SK-N-DZ (cell line): ENCODE measurements at regions not wholly inside any gene's neighbourhood (a gene's known extent, or its start where the extent isn't known, plus 50 kb on each side); places are given as distances from the start of the nearest gene placed in this dataset.

Experiments
- DNase-seq: peaks from one replicate; pipeline ENCODE4 v3.0.0-alpha.2; 2015; ENCODE audit warnings: low spot score
- small RNA-seq, 2 experiments: library from RNA; depleted of rRNA; stranded (forward); fragments of <200 nt; gene quantifications; one replicate each; pipeline ENCODE3, GENCODE V24; 2014

DNA sequence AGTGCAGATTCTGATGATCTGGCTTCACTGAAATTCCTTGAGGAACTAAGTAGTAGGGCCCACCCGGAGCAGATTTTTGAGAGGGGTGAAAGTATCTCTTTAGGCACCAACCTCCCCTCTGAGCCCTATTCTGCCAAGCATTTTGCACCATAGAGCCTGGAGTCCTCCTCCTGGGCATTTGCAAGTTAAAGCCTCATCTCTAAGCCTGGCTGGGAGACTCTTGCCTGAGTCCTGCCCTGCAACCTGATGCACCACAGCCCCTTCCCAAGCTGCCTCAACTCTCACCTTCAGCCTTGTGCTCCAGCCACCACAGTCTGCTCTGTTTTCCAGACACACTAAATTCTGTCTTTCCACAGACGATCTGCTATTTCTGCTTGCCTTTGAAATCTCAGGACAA, 79.6 kb upstream of the PKDCC start:
- no peak for DNase-seq

GRCh38 chr2:41970988-41971660, 76.7 kb upstream of the PKDCC start:
- DNase-seq = no peak

GRCh38 chr2:41972179-41972578, 75.6 kb upstream of the PKDCC start:
- DNase-seq = no peak

- no peak for DNase-seq
Measured at GRCh38 chr2:41972819-41973218, 75.0 kb upstream of the PKDCC start.

DNA sequence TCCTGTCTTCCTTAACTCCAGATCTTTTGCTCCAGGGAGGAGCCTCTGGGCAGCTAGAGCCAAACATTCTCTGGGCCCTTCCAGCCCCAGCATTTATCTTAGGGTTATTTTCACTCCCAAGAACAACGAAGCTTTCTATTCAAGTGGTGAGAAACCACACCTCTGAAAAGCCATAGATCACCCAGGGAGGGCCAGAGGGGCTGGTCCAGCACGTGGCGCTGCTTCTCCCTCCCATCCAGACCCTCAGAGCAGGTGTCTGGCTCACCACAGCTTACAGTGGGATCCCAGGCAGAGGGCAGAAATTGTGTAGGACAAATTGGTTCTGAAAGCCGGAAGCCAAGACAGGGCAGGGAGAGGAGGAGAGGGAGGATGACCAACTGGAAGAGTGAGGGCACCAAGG, 74.0 kb upstream of the PKDCC start:
- DNase-seq = no peak

DNA sequence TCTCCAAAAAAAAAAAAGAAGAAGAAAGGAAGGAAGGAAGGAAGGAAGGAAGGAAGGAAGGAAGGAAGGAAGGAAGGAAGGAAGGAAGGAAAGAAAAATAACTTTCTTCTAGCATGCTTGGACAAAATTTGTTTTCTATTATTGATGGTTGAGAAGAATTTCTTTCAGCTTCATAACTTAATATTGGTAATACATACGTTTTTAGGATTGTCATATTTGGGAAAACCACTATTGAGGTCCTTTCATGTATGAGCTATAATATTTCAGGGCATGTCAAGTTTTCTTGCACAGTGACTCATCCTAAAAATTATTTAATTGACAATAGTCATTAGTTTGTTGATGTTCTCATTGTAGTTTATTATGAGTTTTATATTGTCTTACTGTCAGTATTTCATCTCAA, 66.4 kb upstream of the PKDCC start:
- no peak for DNase-seq

DNA sequence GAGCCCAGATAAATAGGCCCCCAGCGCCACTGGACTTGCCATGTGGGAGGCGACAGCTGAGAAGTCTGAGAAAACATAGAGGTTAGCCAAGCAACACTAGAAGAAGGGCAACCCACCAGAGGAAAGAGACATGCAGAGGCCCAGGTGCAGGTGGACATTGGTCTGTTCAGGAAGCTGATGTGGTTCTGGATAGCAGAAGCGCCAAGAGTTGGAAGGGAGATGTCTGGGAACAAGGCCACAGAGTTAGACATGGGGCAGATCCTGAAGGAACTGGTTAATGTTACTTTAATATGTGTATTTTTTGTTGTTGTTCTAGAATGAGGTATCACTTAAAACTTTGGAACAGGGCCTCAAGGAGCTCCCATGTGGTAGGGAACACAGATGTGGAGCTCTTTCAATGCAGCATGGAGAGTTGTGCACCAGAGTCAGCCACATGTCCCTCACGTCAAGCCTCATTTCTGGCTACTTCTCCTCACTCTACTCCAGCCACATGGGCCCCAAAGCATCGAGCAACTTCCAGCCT, 62.2 kb upstream of the PKDCC start:
- no peak for DNase-seq

DNA sequence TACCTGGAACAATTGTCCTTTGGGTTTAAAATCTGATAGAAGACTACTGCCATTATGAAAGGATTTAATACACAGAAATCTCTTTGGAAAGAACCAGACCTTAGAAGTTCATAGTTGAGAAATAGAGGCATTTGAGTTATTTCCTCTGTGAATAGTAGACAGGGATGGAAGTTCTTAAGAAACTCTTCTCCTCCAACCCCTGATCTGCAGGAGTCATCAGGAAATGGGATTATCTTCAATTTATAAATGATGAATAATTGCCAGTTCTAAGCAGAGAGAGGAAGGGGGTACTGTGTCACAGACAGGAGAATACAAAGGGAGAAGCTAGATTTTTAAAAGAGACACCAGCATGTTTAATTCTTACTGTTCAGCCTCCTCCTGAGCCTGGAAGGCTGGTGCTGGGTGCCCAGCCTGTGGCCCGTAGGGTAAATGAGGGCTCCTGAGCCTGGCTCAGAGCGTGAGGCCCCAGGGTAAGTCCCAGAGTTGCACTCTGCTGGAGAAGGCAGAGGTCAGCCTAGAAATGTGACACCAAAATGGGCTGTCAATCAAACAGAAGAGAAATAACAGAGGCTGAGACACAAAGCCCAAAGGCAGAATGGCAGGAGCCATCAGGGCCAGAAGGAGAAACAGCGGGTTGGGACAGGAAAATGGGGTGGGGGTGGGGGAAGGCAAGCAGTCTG, 58.2 kb upstream of the PKDCC start:
- DNase-seq = peak; percentile 57

GRCh38 chr2:41990245-41990644, 57.6 kb upstream of the PKDCC start:
- no peak for DNase-seq

GRCh38 chr2:41990688-41991087, 57.1 kb upstream of the PKDCC start:
- DNase-seq = no peak

GRCh38 chr2:41992056-41992642, 55.7 kb upstream of the PKDCC start:
- no peak for DNase-seq

- DNase-seq = no peak
Measured at GRCh38 chr2:41992671-41993434, 55.0 kb upstream of the PKDCC start.

DNA sequence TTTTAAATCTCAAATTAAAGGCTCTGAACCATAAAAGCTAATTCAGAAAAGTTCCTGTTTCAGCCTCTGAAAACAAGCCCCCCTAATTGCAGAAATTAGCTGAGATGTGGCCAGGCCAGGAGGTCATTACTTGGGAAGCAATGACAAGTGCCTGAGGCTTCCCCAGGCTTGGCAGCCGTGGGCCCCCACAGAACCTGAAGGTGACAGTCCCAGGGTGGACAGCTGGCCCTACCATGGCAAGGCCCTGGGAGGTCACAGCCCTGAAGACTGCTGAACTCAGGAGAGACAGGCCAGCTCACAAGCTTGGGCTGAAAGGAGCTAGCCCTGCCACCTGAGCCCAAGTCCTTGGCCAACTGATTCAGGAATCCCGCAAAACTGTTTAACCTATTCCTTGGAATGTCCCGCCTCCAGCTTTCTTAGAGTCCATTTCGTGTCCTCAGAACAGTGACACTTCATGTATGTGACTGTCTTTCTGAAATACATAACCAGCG, 54.3 kb upstream of the PKDCC start:
- no peak for DNase-seq

- no peak for DNase-seq
Measured at GRCh38 chr2:41994233-41994637, 53.6 kb upstream of the PKDCC start.

GRCh38 chr2:41994661-41995060, 53.2 kb upstream of the PKDCC start:
- DNase-seq = no peak

GRCh38 chr2:41997561-41997960, 50.3 kb upstream of the PKDCC start:
- DNase-seq = no peak

Small RNA genes lying in the stretch of these regions (small RNA-seq; reads per million reads assigned to genes)
- gene RF00019 = 0 reads per million in 2 experiments
- 0 reads per million in 2 experiments for gene RNU4-63P
